HepG2 (cell line): ENCODE measurements at regions not wholly inside any gene's neighbourhood (a gene's known extent, or its start where the extent isn't known, plus 50 kb on each side); places are given as distances from the start of the nearest gene placed in this dataset.
"Not testable (repeated sequence)": the region's sequence is repeated elsewhere in the genome, so short reads cannot be mapped to it uniquely, and the experiment has no call there.

Experiments
- ATAC-seq: fragments of 200-7000 bp; cut with Tn5 transposase; 3 replicates; pipeline ENCODE4 v1.9.1; 2020; ENCODE audit warnings: mild to moderate bottlenecking, moderate library complexity
- BruUV-seq: library from RNA; stranded (reverse); fragments of 400-500 nt; replicated peaks from 2 replicates; lab custom pipeline; 2021; lab: Mats Ljungman, UMichigan
- CTCF ChIA-PET: fragments of 300-600 bp; formaldehyde crosslinking; extraction: SDS; loops from one replicate; lab custom pipeline; 2021; ENCODE audit warnings: low total read pairs, inconsistent platforms, low intra/inter-chr PET ratio; lab: Yijun Ruan, JAX
- POLR2A ChIA-PET: fragments of 350-600 bp; sonication (Branson Sonifier 250); formaldehyde crosslinking; loops from one replicate; lab custom pipeline; 2020; ENCODE audit warnings: antibody characterized with exemption, inconsistent platforms; lab: Yijun Ruan, JAX
- DNase-seq: peaks from one replicate; pipeline ENCODE4 v3.0.0-alpha.2; 2015; ENCODE audit warnings: low spot score
- FAIRE-seq: peaks from 3 replicates; lab custom pipeline; 2011; peaks lifted over from hg19 to GRCh38; lab: Jason Lieb, UNC
- H2AFZ ChIP-seq: one replicate; pipeline ENCODE4 v1.6.1; 2011; ENCODE audit warnings: low read length, inconsistent platforms
- H3K27ac ChIP-seq: fragments of 300-600 bp; 3 replicates; pipeline ENCODE4 v1.8.0; 2011; ENCODE audit warnings: mixed run types, mild to moderate bottlenecking, mixed read lengths, low read length, inconsistent platforms; ENCODE audit not compliant: insufficient read depth; ENCODE audit errors: extremely low read length
- H3K27me3 ChIP-seq, 2 experiments: fragments of 200-600 bp in 1 of 2; 2 replicates in 1 of 2; 3 replicates in 1 of 2; pipeline versions ENCODE4 v1.6.0 to v1.8.0; 2011; ENCODE audit warnings: low read length in 2 of 2, mild to moderate bottlenecking in 2 of 2, moderate library complexity in 2 of 2, inconsistent platforms in 1 of 2; ENCODE audit not compliant: insufficient read depth in 2 of 2, control insufficient read depth in 1 of 2
- H3K36me3 ChIP-seq, 2 experiments: fragments of 200-600 bp in 1 of 2; replicated peaks in 1 of 2; 2 replicates in 1 of 2; 3 replicates in 1 of 2; pipeline versions ENCODE4 v1.5.1 to v1.8.0; 2011; ENCODE audit warnings: low read length in 2 of 2, inconsistent platforms in 1 of 2; ENCODE audit not compliant: insufficient read depth in 2 of 2, control insufficient read depth in 1 of 2
- H3K4me1 ChIP-seq: 2 replicates; pipeline ENCODE4 v1.5.1; 2012; ENCODE audit warnings: low read length, inconsistent platforms; ENCODE audit not compliant: insufficient read depth
- H3K4me2 ChIP-seq: 2 replicates; pipeline ENCODE4 v1.6.0; 2011; ENCODE audit warnings: low read depth, low read length, inconsistent platforms
- H3K4me3 ChIP-seq, 3 experiments: fragments of 200-600 bp in 1 of 3; sonication (generic), shearing (Covaris generic) in 1 of 3; replicated peaks in 1 of 3; 2 replicates each; pipeline ENCODE4 v1.5.1; 2011 to 2016; ENCODE audit warnings: low read length in 3 of 3, inconsistent platforms in 2 of 3, low read depth in 2 of 3, mild to moderate bottlenecking in 2 of 3, control low read depth in 1 of 3, mixed read lengths in 1 of 3; ENCODE audit not compliant: insufficient read depth in 1 of 3
- H3K79me2 ChIP-seq: one replicate; pipeline ENCODE4 v1.6.1; 2011; ENCODE audit warnings: low read length, inconsistent platforms; ENCODE audit not compliant: insufficient read depth
- H3K9ac ChIP-seq: 2 replicates; pipeline ENCODE4 v1.6.0; 2011; ENCODE audit warnings: mild to moderate bottlenecking, low read depth, low read length, inconsistent platforms; ENCODE audit not compliant: insufficient read depth
- H3K9me3 ChIP-seq: 2 replicates; pipeline ENCODE4 v1.5.1; 2012; ENCODE audit warnings: mild to moderate bottlenecking, low read length
- H4K20me1 ChIP-seq: 2 replicates; pipeline ENCODE4 v1.6.0; 2011; ENCODE audit warnings: inconsistent platforms, mild to moderate bottlenecking, low read length, moderate library complexity; ENCODE audit not compliant: insufficient read depth
- ZNF143 ChIP-seq: sonication (generic); formaldehyde crosslinking; IDR thresholded peaks from 2 replicates; pipeline ENCODE4 v1.4.0; 2020; ENCODE audit warnings: missing genetic modification reagents
- whole genome bisulfite sequencing: methylation state at CpG from one replicate; pipeline ENCODE4 v1.1.6; 2017; ENCODE audit warnings: low lambda C conversion rate; 5-methylcytosine and 5-hydroxymethylcytosine counted together
- in situ Hi-C: cut with HindIII; loops from 2 replicates; pipeline ENCODE4 v1.10.0; 2017; ENCODE audit warnings: low pct_unique_long_range_greater_than_20kb; ENCODE audit not compliant: extremely low pct_ligation_motif_present
- intact Hi-C: fragments of 100-400 bp; cut with micrococcal nuclease; formaldehyde crosslinking; loops from one replicate; pipeline ENCODE4 v1.10.0; 2022; ENCODE audit not compliant: unreplicated experiment
- TF ChIP-seq, protein P1 (sequence below): sonication (generic); formaldehyde crosslinking; IDR thresholded peaks from 2 replicates; pipeline ENCODE4 v1.4.0; 2020; ENCODE audit warnings: missing genetic modification reagents

DNA sequence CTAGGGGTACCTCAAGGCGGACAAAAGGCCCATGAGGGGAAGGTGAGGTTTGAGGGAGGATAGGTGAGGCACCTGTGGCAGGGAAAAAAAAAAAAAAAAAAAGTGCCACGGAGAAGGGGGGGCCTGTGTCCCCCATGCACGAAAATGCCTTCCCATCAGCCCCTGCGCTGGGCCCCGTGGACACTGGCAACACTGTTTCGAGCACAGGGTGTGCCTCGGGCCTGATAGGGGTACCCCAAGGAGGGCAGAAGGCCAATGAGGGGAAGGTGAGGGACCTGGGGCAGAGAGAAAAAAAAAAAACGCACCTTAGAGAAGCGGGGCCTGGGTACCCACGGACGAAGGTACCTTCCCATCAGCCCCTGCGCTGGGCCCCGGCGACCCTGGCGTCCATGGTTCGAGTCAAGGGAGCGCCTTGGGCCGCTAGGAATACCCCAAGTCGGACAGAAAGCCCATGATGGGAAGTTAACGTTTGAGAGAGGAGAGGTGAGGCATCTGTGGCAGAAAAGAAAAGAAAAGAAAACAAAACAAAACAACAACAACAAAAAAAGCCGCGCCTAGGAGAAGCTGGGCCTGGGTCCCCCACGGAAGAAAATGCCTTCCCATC lies 190.0 kb downstream of the POTEM start:
- H3K4me1 ChIP-seq, H3K9ac ChIP-seq, intact Hi-C loops, H3K79me2 ChIP-seq, in situ Hi-C loops, H3K27ac ChIP-seq, POLR2A ChIA-PET, CTCF ChIA-PET, DNase-seq, H3K9me3 ChIP-seq, H4K20me1 ChIP-seq, H3K27me3 ChIP-seq, H3K36me3 ChIP-seq, FAIRE-seq, BruUV-seq, H2AFZ ChIP-seq: not testable (repeated sequence)
- peak; percentile 65 for TF ChIP-seq ZNF143 (CRISPR knock-in tag)
- TF ChIP-seq, protein P1, sequence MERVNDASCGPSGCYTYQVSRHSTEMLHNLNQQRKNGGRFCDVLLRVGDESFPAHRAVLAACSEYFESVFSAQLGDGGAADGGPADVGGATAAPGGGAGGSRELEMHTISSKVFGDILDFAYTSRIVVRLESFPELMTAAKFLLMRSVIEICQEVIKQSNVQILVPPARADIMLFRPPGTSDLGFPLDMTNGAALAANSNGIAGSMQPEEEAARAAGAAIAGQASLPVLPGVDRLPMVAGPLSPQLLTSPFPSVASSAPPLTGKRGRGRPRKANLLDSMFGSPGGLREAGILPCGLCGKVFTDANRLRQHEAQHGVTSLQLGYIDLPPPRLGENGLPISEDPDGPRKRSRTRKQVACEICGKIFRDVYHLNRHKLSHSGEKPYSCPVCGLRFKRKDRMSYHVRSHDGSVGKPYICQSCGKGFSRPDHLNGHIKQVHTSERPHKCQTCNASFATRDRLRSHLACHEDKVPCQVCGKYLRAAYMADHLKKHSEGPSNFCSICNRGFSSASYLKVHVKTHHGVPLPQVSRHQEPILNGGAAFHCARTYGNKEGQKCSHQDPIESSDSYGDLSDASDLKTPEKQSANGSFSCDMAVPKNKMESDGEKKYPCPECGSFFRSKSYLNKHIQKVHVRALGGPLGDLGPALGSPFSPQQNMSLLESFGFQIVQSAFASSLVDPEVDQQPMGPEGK (CRISPR knock-in tag), result 0 out of 2 replicates have a peak, but pooled peaks have one; percentile 12
- ATAC-seq, result peak; percentile 61
- H3K4me3 ChIP-seq, result peak overlapping the region in 1 of 3 experiments; percentile 26; a peak in 2 of 6 replicates
- 49% methylated on average over 19 of the region's 23 CpGs for WGBS
- H3K4me2 ChIP-seq, result 0 out of 2 replicates have a peak overlapping the region, but pooled peaks have one; percentile 32

DNA sequence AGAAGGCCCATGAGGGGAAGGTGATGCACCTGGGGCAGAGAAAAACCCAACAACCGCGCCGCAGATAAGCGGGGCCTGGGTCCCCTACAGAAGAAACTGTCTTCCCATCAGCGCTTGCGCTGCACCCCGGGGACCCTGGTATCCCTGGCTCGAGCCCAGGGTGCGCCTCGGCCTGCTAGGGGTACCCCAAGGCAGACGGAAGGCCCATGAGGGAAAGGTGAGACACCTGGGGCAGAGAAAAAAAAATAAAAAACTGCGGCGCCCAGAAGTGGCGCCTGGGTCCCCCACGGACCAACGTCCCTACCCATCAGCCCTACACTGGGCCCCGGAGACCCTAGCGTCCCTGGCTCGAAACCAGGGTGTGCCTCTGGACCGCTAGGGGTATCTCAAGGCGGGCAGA lies 190.8 kb downstream of the POTEM start:
- FAIRE-seq, H3K9me3 ChIP-seq, H4K20me1 ChIP-seq, POLR2A ChIA-PET, DNase-seq, H3K4me2 ChIP-seq, H3K36me3 ChIP-seq, CTCF ChIA-PET, intact Hi-C loops, H2AFZ ChIP-seq, H3K4me3 ChIP-seq, H3K27ac ChIP-seq, H3K27me3 ChIP-seq, H3K9ac ChIP-seq, in situ Hi-C loops, H3K79me2 ChIP-seq, H3K4me1 ChIP-seq, ATAC-seq, BruUV-seq: not testable (repeated sequence)
- 80% methylated on average over 21 of the region's 21 CpGs for WGBS

DNA sequence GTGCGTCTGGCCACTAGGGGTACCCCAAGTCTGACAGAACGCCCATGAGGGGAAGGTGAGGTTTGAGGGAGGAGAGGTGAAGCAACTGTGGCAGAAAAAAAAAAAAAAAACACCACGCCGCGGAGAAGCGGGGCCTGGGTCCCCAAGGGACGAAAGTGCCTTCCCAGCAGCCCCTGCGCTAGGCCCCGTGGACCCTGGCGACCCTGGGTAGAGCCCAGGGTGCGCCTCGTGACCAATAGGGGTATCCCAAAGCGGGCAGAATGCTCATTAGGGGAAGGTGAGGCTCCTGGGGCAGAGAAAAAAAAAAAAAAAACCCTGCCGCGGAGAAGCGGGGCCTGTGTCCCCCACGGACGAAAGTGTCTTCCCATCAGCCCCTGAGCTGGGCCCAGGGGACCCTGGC lies 191.4 kb downstream of the POTEM start:
- ATAC-seq, result peak; percentile 54
- H3K27me3 ChIP-seq, DNase-seq, H3K79me2 ChIP-seq, H3K9ac ChIP-seq, in situ Hi-C loops, H3K9me3 ChIP-seq, H3K36me3 ChIP-seq, H2AFZ ChIP-seq, FAIRE-seq, H3K27ac ChIP-seq, POLR2A ChIA-PET, H3K4me2 ChIP-seq, H3K4me3 ChIP-seq, intact Hi-C loops, H4K20me1 ChIP-seq, BruUV-seq, H3K4me1 ChIP-seq, CTCF ChIA-PET: not testable (repeated sequence)
- WGBS, result 28% methylated on average over 18 of the region's 18 CpGs
